ENCODE measurements at regions not wholly inside any gene's neighbourhood (a gene's known extent, or its start where the extent isn't known, plus 50 kb on each side); places are given as distances from the start of the nearest gene placed in this dataset.
"Not testable (repeated sequence)": the region's sequence is repeated elsewhere in the genome, so short reads cannot be mapped to it uniquely, and the experiment has no call there.

DNA sequence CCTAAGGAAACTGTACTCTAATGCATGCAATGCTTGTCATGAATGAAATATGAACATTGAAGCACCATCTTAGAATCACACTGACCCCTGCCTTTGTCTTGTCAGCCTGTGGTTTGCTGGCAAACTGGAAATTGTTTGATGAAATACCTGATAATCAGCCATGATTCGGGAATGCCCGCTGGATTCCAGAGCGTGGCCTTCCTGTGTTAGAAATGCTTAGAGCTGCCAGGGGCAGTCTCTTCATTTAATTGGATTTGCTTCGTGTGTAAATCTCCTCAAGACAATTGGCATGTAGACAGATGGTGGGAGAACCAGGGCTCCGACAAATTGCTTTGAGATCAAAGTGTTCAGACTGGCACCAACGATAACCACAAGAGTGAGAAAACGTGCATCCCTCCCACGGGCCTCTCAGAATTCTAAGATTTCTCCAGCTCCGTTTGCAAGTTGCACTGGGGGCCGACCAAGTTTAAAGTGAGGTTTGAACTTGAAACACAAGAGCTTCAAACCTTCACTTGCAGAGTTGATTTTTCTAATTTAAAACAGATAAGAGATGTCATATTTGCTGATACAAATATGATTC is 146.2 kb downstream of the ARRDC4 start:
- not testable (repeated sequence) for TF ChIP-seq EP300, CTCF, POLR2A, POLR2AphosphoS5 (IDR thresholded peaks at IDR 0.05)

All from sigmoid colon (tissue), 4 donors.